ENCODE measurements at regions not wholly inside any gene's neighbourhood (a gene's known extent, or its start where the extent isn't known, plus 50 kb on each side); places are given as distances from the start of the nearest gene placed in this dataset.

GRCh38 chr20:43318755-43319297 lies 129.1 kb upstream of the PTPRT start:
- no peak overlapping the region for H3K4me3 ChIP-seq

GRCh38 chr20:43316271-43316670 lies 126.6 kb upstream of the PTPRT start:
- H3K36me3 ChIP-seq (replicated peaks), result no peaks in the 10 kb centered on the region
- H3K4me3 ChIP-seq, result no peak overlapping the region
- no peaks in the 10 kb centered on the region for H3K9me3 ChIP-seq
- no peaks in the 10 kb centered on the region for H3K4me1 ChIP-seq
- DNase-seq (ENCODE audit: low spot score in 2 of 2), result no peak
- no peaks in the 10 kb centered on the region for H3K27me3 ChIP-seq (ENCODE audit: low read depth)
- in situ Hi-C loops (cut with MboI; ENCODE audit: low sequenced_read_pairs), result no loop called here

More at GRCh38 chr20:43318755-43319297, 129.1 kb upstream of the PTPRT start:
- no peaks in the 10 kb centered on the region for H3K4me1 ChIP-seq
- no peak for DNase-seq (ENCODE audit: low spot score in 2 of 2)
- no peaks in the 10 kb centered on the region for H3K36me3 ChIP-seq (replicated peaks)
- in situ Hi-C loops (cut with MboI; ENCODE audit: low sequenced_read_pairs), result no loop called here
- no peaks in the 10 kb centered on the region for H3K27me3 ChIP-seq (ENCODE audit: low read depth)
- H3K9me3 ChIP-seq, result no peaks in the 10 kb centered on the region

- in situ Hi-C loops (cut with MboI; ENCODE audit: low sequenced_read_pairs), result no loop called here
- no peak for DNase-seq (ENCODE audit: low spot score in 2 of 2)
- Histone ChIP-seq H3K4me1 (no peaks in the 10 kb centered on the region), H3K9me3 (no peaks in the 10 kb centered on the region), H3K27me3 (ENCODE audit: low read depth) (no peaks in the 10 kb centered on the region), H3K4me3 (no peak overlapping the region), H3K36me3 (replicated peaks) (no peaks in the 10 kb centered on the region)
Observed at GRCh38 chr20:43309266-43309665, 119.6 kb upstream of the PTPRT start.

GRCh38 chr20:43306837-43307236 lies 117.1 kb upstream of the PTPRT start:
- in situ Hi-C loops (cut with MboI; ENCODE audit: low sequenced_read_pairs), result no loop called here
- DNase-seq (ENCODE audit: low spot score in 2 of 2), result no peak
- H3K27me3 ChIP-seq (ENCODE audit: low read depth), result no peaks in the 10 kb centered on the region
- no peaks in the 10 kb centered on the region for H3K36me3 ChIP-seq (replicated peaks)
- H3K9me3 ChIP-seq, result no peaks in the 10 kb centered on the region
- H3K4me1 ChIP-seq, result no peaks in the 10 kb centered on the region
- no peak overlapping the region for H3K4me3 ChIP-seq

- Histone ChIP-seq H3K4me1 (no peaks in the 10 kb centered on the region), H3K9me3 (no peaks in the 10 kb centered on the region), H3K27me3 (ENCODE audit: low read depth) (no peaks in the 10 kb centered on the region), H3K36me3 (replicated peaks) (no peaks in the 10 kb centered on the region), H3K4me3 (no peak overlapping the region)
- in situ Hi-C loops (cut with MboI; ENCODE audit: low sequenced_read_pairs), result no loop called here
- DNase-seq (ENCODE audit: low spot score in 2 of 2), result no peak
Observed at GRCh38 chr20:43305749-43306148, 116.0 kb upstream of the PTPRT start.

- in situ Hi-C loops (cut with MboI; ENCODE audit: low sequenced_read_pairs), result no loop called here
- H3K36me3 ChIP-seq (replicated peaks), result no peaks in the 10 kb centered on the region
- no peaks in the 10 kb centered on the region for H3K9me3 ChIP-seq
- DNase-seq (ENCODE audit: low spot score in 2 of 2), result no peak
- H3K4me3 ChIP-seq, result no peak overlapping the region
- no peaks in the 10 kb centered on the region for H3K27me3 ChIP-seq (ENCODE audit: low read depth)
- H3K4me1 ChIP-seq, result no peaks in the 10 kb centered on the region
Observed at GRCh38 chr20:43304598-43304997, 114.9 kb upstream of the PTPRT start.

- Histone ChIP-seq H3K9me3 (no peaks in the 10 kb centered on the region), H3K36me3 (replicated peaks) (no peaks in the 10 kb centered on the region), H3K27me3 (ENCODE audit: low read depth) (no peaks in the 10 kb centered on the region), H3K4me3 (no peak overlapping the region), H3K4me1 (no peaks in the 10 kb centered on the region)
- in situ Hi-C loops (cut with MboI; ENCODE audit: low sequenced_read_pairs), result no loop called here
- DNase-seq (ENCODE audit: low spot score in 2 of 2), result no peak
Observed at GRCh38 chr20:43302936-43303335, 113.2 kb upstream of the PTPRT start.

GRCh38 chr20:43300901-43301300 lies 111.2 kb upstream of the PTPRT start:
- Histone ChIP-seq H3K27me3 (ENCODE audit: low read depth) (no peaks in the 10 kb centered on the region), H3K4me3 (no peak overlapping the region), H3K36me3 (replicated peaks) (no peaks in the 10 kb centered on the region), H3K4me1 (no peaks in the 10 kb centered on the region), H3K9me3 (no peaks in the 10 kb centered on the region)
- no peak for DNase-seq (ENCODE audit: low spot score in 2 of 2)
- in situ Hi-C loops (cut with MboI; ENCODE audit: low sequenced_read_pairs), result no loop called here

GRCh38 chr20:43295781-43296180 lies 106.1 kb upstream of the PTPRT start:
- H3K9me3 ChIP-seq, result no peaks in the 10 kb centered on the region
- in situ Hi-C loops (cut with MboI; ENCODE audit: low sequenced_read_pairs), result no loop called here
- H3K4me1 ChIP-seq, result no peaks in the 10 kb centered on the region
- DNase-seq (ENCODE audit: low spot score in 2 of 2), result no peak
- no peaks in the 10 kb centered on the region for H3K27me3 ChIP-seq (ENCODE audit: low read depth)
- H3K4me3 ChIP-seq, result no peak overlapping the region
- no peaks in the 10 kb centered on the region for H3K36me3 ChIP-seq (replicated peaks)

GRCh38 chr20:43295263-43295662 lies 105.6 kb upstream of the PTPRT start:
- DNase-seq (ENCODE audit: low spot score in 2 of 2), result no peak
- no peaks in the 10 kb centered on the region for H3K9me3 ChIP-seq
- H3K4me1 ChIP-seq, result no peaks in the 10 kb centered on the region
- no peaks in the 10 kb centered on the region for H3K27me3 ChIP-seq (ENCODE audit: low read depth)
- H3K36me3 ChIP-seq (replicated peaks), result no peaks in the 10 kb centered on the region
- in situ Hi-C loops (cut with MboI; ENCODE audit: low sequenced_read_pairs), result no loop called here
- H3K4me3 ChIP-seq, result no peak overlapping the region

GRCh38 chr20:43294031-43294430 lies 104.3 kb upstream of the PTPRT start:
- in situ Hi-C loops (cut with MboI; ENCODE audit: low sequenced_read_pairs), result no loop called here
- no peaks in the 10 kb centered on the region for H3K27me3 ChIP-seq (ENCODE audit: low read depth)
- no peaks in the 10 kb centered on the region for H3K4me1 ChIP-seq
- no peaks in the 10 kb centered on the region for H3K9me3 ChIP-seq
- H3K4me3 ChIP-seq, result no peak overlapping the region
- no peaks in the 10 kb centered on the region for H3K36me3 ChIP-seq (replicated peaks)
- DNase-seq (ENCODE audit: low spot score in 2 of 2), result no peak

- Histone ChIP-seq H3K4me1 (no peaks in the 10 kb centered on the region), H3K36me3 (replicated peaks) (no peaks in the 10 kb centered on the region), H3K9me3 (no peaks in the 10 kb centered on the region), H3K27me3 (ENCODE audit: low read depth) (no peaks in the 10 kb centered on the region), H3K4me3 (no peak overlapping the region)
- no peak for DNase-seq (ENCODE audit: low spot score in 2 of 2)
- in situ Hi-C loops (cut with MboI; ENCODE audit: low sequenced_read_pairs), result no loop called here
Observed at GRCh38 chr20:43293068-43293786, 103.5 kb upstream of the PTPRT start.

GRCh38 chr20:43292222-43292621 lies 102.5 kb upstream of the PTPRT start:
- Histone ChIP-seq H3K27me3 (ENCODE audit: low read depth) (no peaks in the 10 kb centered on the region), H3K36me3 (replicated peaks) (no peaks in the 10 kb centered on the region)

GRCh38 chr20:43287637-43288036 lies 97.9 kb upstream of the PTPRT start:
- no peak for DNase-seq (ENCODE audit: low spot score in 2 of 2)
- Histone ChIP-seq H3K4me3 (no peak overlapping the region), H3K27me3 (ENCODE audit: low read depth) (no peaks in the 10 kb centered on the region), H3K4me1 (no peaks in the 10 kb centered on the region), H3K9me3 (no peaks in the 10 kb centered on the region), H3K36me3 (replicated peaks) (no peaks in the 10 kb centered on the region)
- in situ Hi-C loops (cut with MboI; ENCODE audit: low sequenced_read_pairs), result no loop called here

More at GRCh38 chr20:43292222-43292621, 102.5 kb upstream of the PTPRT start:
- DNase-seq (ENCODE audit: low spot score in 2 of 2), result no peak
- Histone ChIP-seq H3K4me3 (no peak overlapping the region), H3K4me1 (no peaks in the 10 kb centered on the region), H3K9me3 (no peaks in the 10 kb centered on the region)
- in situ Hi-C loops (cut with MboI; ENCODE audit: low sequenced_read_pairs), result no loop called here

- H3K27me3 ChIP-seq (ENCODE audit: low read depth), result no peaks in the 10 kb centered on the region
- in situ Hi-C loops (cut with MboI; ENCODE audit: low sequenced_read_pairs), result no loop called here
- no peaks in the 10 kb centered on the region for H3K4me1 ChIP-seq
- no peaks in the 10 kb centered on the region for H3K36me3 ChIP-seq (replicated peaks)
- no peak overlapping the region for H3K4me3 ChIP-seq
- DNase-seq (ENCODE audit: low spot score in 2 of 2), result no peak
- no peaks in the 10 kb centered on the region for H3K9me3 ChIP-seq
Observed at GRCh38 chr20:43285170-43285569, 95.5 kb upstream of the PTPRT start.
